Activated CD4-positive, CD25-positive, alpha-beta regulatory T cell treated with anti-CD3 and anti-CD28 coated beads, Interleukin-2, amount 50 U/mL, for 24 hours (primary cell): ENCODE measurements at regions not wholly inside any gene's neighbourhood (a gene's known extent, or its start where the extent isn't known, plus 50 kb on each side); places are given as distances from the start of the nearest gene placed in this dataset.

Experiments used
- ATAC-seq, 2 donors: fragments of 150-1000 bp; cut with Tn5 transposase; one replicate each; pipeline ENCODE4 v1.10.0; 2021; ENCODE audit warnings: mild to moderate bottlenecking in 1 of 2, moderate library complexity in 1 of 2

GRCh38 chr15:62584301-62585235 lies 419.5 kb upstream of the C2CD4B start:
- no peak for ATAC-seq

GRCh38 chr15:62588938-62589670 lies 424.0 kb upstream of the C2CD4B start:
- no peak for ATAC-seq

- no peak for ATAC-seq
Measured at GRCh38 chr15:62591842-62592838, 427.1 kb upstream of the C2CD4B start.

GRCh38 chr15:62592920-62593319 lies 427.8 kb upstream of the C2CD4B start:
- no peak for ATAC-seq

- no peak for ATAC-seq
Measured at GRCh38 chr15:62593681-62594399, 428.8 kb upstream of the C2CD4B start.

GRCh38 chr15:62598217-62598616 lies 433.1 kb upstream of the C2CD4B start:
- no peak for ATAC-seq

GRCh38 chr15:62599791-62600777 lies 435.0 kb upstream of the C2CD4B start:
- no peak for ATAC-seq

GRCh38 chr15:62601777-62602545 lies 436.9 kb upstream of the C2CD4B start:
- ATAC-seq: no peak

GRCh38 chr15:62603742-62604141 lies 438.7 kb upstream of the C2CD4B start:
- ATAC-seq: no peak

- ATAC-seq: no peak
Measured at GRCh38 chr15:62605282-62605681, 437.3 kb upstream of the TPM1 start.

- ATAC-seq: no peak
Measured at GRCh38 chr15:62606376-62607113, 436.0 kb upstream of the TPM1 start.

GRCh38 chr15:62607114-62607462 lies 435.5 kb upstream of the TPM1 start:
- no peak for ATAC-seq

GRCh38 chr15:62607643-62608042 lies 434.9 kb upstream of the TPM1 start:
- ATAC-seq: no peak

GRCh38 chr15:62608369-62608768 lies 434.2 kb upstream of the TPM1 start:
- no peak for ATAC-seq

- ATAC-seq: no peak
Measured at GRCh38 chr15:62610265-62610869, 432.2 kb upstream of the TPM1 start.

- ATAC-seq: no peak
Measured at GRCh38 chr15:62611002-62611401, 431.5 kb upstream of the TPM1 start.

- ATAC-seq: no peak
Measured at GRCh38 chr15:62612183-62612733, 430.3 kb upstream of the TPM1 start.

- ATAC-seq: no peak
Measured at GRCh38 chr15:62612771-62613170, 429.8 kb upstream of the TPM1 start.
